ENCODE measurements at regions not wholly inside any gene's neighbourhood (a gene's known extent, or its start where the extent isn't known, plus 50 kb on each side); places are given as distances from the start of the nearest gene placed in this dataset.

GRCh38 chr10:62584731-62585130, 210.6 kb downstream of the ZNF365 start:
- TF ChIP-seq EHF (CRISPR knock-in tag; IDR thresholded peaks at IDR 0.05) = no peak
- TF ChIP-seq POLR2A (IDR thresholded peaks at IDR 0.05; ENCODE audit: low read length) = no peak
- TF ChIP-seq BHLHE40 (IDR thresholded peaks at IDR 0.05; ENCODE audit: low read depth, low read length) = no peak
- no peak for TF ChIP-seq ATOH8 (CRISPR knock-in tag; IDR thresholded peaks at IDR 0.05; ENCODE audit: low read depth)
- no peak for TF ChIP-seq CHD4 (IDR thresholded peaks at IDR 0.05; ENCODE audit: borderline replicate concordance)
- TF ChIP-seq KDM1A (IDR thresholded peaks at IDR 0.05; ENCODE audit: low read depth) = no peak
- TF ChIP-seq FOXS1 (CRISPR knock-in tag; IDR thresholded peaks at IDR 0.05) = no peak
- no peak for TF ChIP-seq REST (IDR thresholded peaks at IDR 0.05)
- no peak for TF ChIP-seq HDAC2 (IDR thresholded peaks at IDR 0.05)
- TF ChIP-seq CBX2 (IDR thresholded peaks at IDR 0.05; ENCODE audit: borderline replicate concordance, low read depth) = no peak
- DNase-seq (ENCODE audit: low read depth in 1 of 2, low spot score in 1 of 2) (no peak), ATAC-seq (no peak), FAIRE-seq (no peak)
- 49% methylated on average over 2 of the region's 2 CpGs for WGBS (ENCODE audit: missing lambda C conversion rate)
- H3K9me3 ChIP-seq = no peaks in the 10 kb centered on the region
- POLR2A ChIA-PET = no interaction called here
- H3K4me1 ChIP-seq = no peaks in the 10 kb centered on the region
- no peak overlapping the region for H3K4me3 ChIP-seq
- H3K4me2 ChIP-seq = no peak overlapping the region
- CTCF ChIA-PET = interaction anchor here (3.6 kb wide), 1 partner anchor 9 kb away, joined by 23 read pairs; no protein-coding TSS in a partner anchor
- H3K27ac ChIP-seq = no peak overlapping the region

GRCh38 chr10:62585211-62585775, 211.1 kb downstream of the ZNF365 start:
- FAIRE-seq = no peak
- 38% methylated on average over 6 of the region's 6 CpGs for WGBS (ENCODE audit: missing lambda C conversion rate)
- POLR2A ChIA-PET = no interaction called here

More at GRCh38 chr10:62585211-62585775, 211.1 kb downstream of the ZNF365 start:
- Histone ChIP-seq H3K4me2 (no peak overlapping the region), H3K27ac (no peak overlapping the region), H3K9me3 (no peaks in the 10 kb centered on the region), H3K4me3 (no peak overlapping the region), H3K4me1 (no peaks in the 10 kb centered on the region)
- TF ChIP-seq NR3C1 (IDR thresholded peaks at IDR 0.05) (no peak), KDM5A (IDR thresholded peaks at IDR 0.05) (no peak), PBX3 (IDR thresholded peaks at IDR 0.05) (no peak), MAX (IDR thresholded peaks at IDR 0.05) (no peak), CBX2 (IDR thresholded peaks at IDR 0.05; ENCODE audit: borderline replicate concordance, low read depth) (no peak), PHF8 (IDR thresholded peaks at IDR 0.05; ENCODE audit: borderline replicate concordance, low read depth) (no peak), HOXA7 (CRISPR knock-in tag; IDR thresholded peaks at IDR 0.05) (no peak), CHD2 (IDR thresholded peaks at IDR 0.05; ENCODE audit: low read length, partially characterized antibody) (no peak), POLR2A (IDR thresholded peaks at IDR 0.05; ENCODE audit: low read length) (no peak), POLR2AphosphoS2 (conservative IDR thresholded peaks at IDR 0.05; ENCODE audit: low read length) (no peak), TFCP2L1 (CRISPR knock-in tag; IDR thresholded peaks at IDR 0.05) (no peak), SMC3 (IDR thresholded peaks at IDR 0.05) (no peak), HDAC2 (IDR thresholded peaks at IDR 0.05) (no peak), CBX8 (IDR thresholded peaks at IDR 0.05) (no peak), FOSL2 (IDR thresholded peaks at IDR 0.05) (no peak), FOSL2 (CRISPR knock-in tag; IDR thresholded peaks at IDR 0.05) (no peak), SREBF2 (IDR thresholded peaks at IDR 0.05) (no peak), CEBPB (IDR thresholded peaks at IDR 0.05) (no peak)
- CTCF ChIA-PET = interaction anchor here (3.6 kb wide), 1 partner anchor 9 kb away, joined by 23 read pairs; no protein-coding TSS in a partner anchor
- DNase-seq (ENCODE audit: low read depth in 1 of 2, low spot score in 1 of 2) (no peak), ATAC-seq (no peak)
